ENCODE measurements at regions not wholly inside any gene's neighbourhood (a gene's known extent, or its start where the extent isn't known, plus 50 kb on each side); places are given as distances from the start of the nearest gene placed in this dataset.

GRCh38 chr6:144820270-144820669 is 535.1 kb downstream of the UTRN start:
- POLR2A ChIA-PET: no interaction called here
- no peak for DNase-seq (ENCODE audit: extremely low spot score)

GRCh38 chr6:144823131-144823530 is 538.0 kb downstream of the UTRN start:
- ChIA-PET POLR2A (no interaction called here), CTCF (no interaction called here)
- no peak for DNase-seq (ENCODE audit: extremely low spot score)
- TF ChIP-seq L3MBTL2 (conservative IDR thresholded peaks at IDR 0.05): no peak
- no peak for TF ChIP-seq SUZ12 (IDR thresholded peaks at IDR 0.05)
- TF ChIP-seq HDGF (IDR thresholded peaks at IDR 0.05; ENCODE audit: borderline replicate concordance): no peak
- no peak for TF ChIP-seq CTBP1 (IDR thresholded peaks at IDR 0.05; ENCODE audit: borderline replicate concordance)
- no peak for TF ChIP-seq BHLHE40 (IDR thresholded peaks at IDR 0.05; ENCODE audit: borderline replicate concordance)
- no peak for TF ChIP-seq FOXK2 (IDR thresholded peaks at IDR 0.05)
- TF ChIP-seq PKNOX1 (IDR thresholded peaks at IDR 0.05): no peak
- no peak for TF ChIP-seq NFRKB (IDR thresholded peaks at IDR 0.05)
- TF ChIP-seq TARDBP (IDR thresholded peaks at IDR 0.05): no peak
- TF ChIP-seq ELF4 (IDR thresholded peaks at IDR 0.05): no peak
- TF ChIP-seq FOXA1 (IDR thresholded peaks at IDR 0.05): no peak

More at GRCh38 chr6:144820270-144820669, 535.1 kb downstream of the UTRN start:
- TF ChIP-seq SUZ12 (IDR thresholded peaks at IDR 0.05): no peak
- no peak for TF ChIP-seq BHLHE40 (IDR thresholded peaks at IDR 0.05; ENCODE audit: borderline replicate concordance)
- no peak for TF ChIP-seq NFRKB (IDR thresholded peaks at IDR 0.05)
- TF ChIP-seq PKNOX1 (IDR thresholded peaks at IDR 0.05): no peak
- no peak for TF ChIP-seq L3MBTL2 (conservative IDR thresholded peaks at IDR 0.05)
- no peak for TF ChIP-seq FOXK2 (IDR thresholded peaks at IDR 0.05)
- TF ChIP-seq ELF4 (IDR thresholded peaks at IDR 0.05): no peak
- TF ChIP-seq LEF1 (IDR thresholded peaks at IDR 0.05; ENCODE audit: borderline replicate concordance): no peak
- no peak for TF ChIP-seq CTBP1 (IDR thresholded peaks at IDR 0.05; ENCODE audit: borderline replicate concordance)
- TF ChIP-seq ARNT (IDR thresholded peaks at IDR 0.05): no peak
- TF ChIP-seq HDGF (IDR thresholded peaks at IDR 0.05; ENCODE audit: borderline replicate concordance): no peak
- TF ChIP-seq ZNF384 (IDR thresholded peaks at IDR 0.05): no peak
- no peak for TF ChIP-seq FOXM1 (IDR thresholded peaks at IDR 0.05; ENCODE audit: borderline replicate concordance)
- TF ChIP-seq TARDBP (IDR thresholded peaks at IDR 0.05): no peak
- no peak for TF ChIP-seq FOXA1 (IDR thresholded peaks at IDR 0.05)
- TF ChIP-seq SP1 (IDR thresholded peaks at IDR 0.05): no peak
- CTCF ChIA-PET: no interaction called here

GRCh38 chr6:144824018-144824417 is 538.9 kb downstream of the UTRN start:
- TF ChIP-seq HDGF (IDR thresholded peaks at IDR 0.05; ENCODE audit: borderline replicate concordance): no peak
- no peak for DNase-seq (ENCODE audit: extremely low spot score)
- POLR2A ChIA-PET: no interaction called here
- CTCF ChIA-PET: no interaction called here

GRCh38 chr6:144834426-144835038 is 549.4 kb downstream of the UTRN start:
- CTCF ChIA-PET: interaction anchor here (0.8 kb wide), 1 partner anchor 9 kb away, joined by 3 read pairs; no protein-coding TSS in a partner anchor
- TF ChIP-seq BHLHE40 (IDR thresholded peaks at IDR 0.05; ENCODE audit: borderline replicate concordance) (no peak), SP1 (IDR thresholded peaks at IDR 0.05) (no peak), HDGF (IDR thresholded peaks at IDR 0.05; ENCODE audit: borderline replicate concordance) (no peak), ARNT (IDR thresholded peaks at IDR 0.05) (no peak), ELF4 (IDR thresholded peaks at IDR 0.05) (no peak), FOXK2 (IDR thresholded peaks at IDR 0.05) (no peak), FOXM1 (IDR thresholded peaks at IDR 0.05; ENCODE audit: borderline replicate concordance) (no peak), NFRKB (IDR thresholded peaks at IDR 0.05) (no peak), ZNF384 (IDR thresholded peaks at IDR 0.05) (no peak), LEF1 (IDR thresholded peaks at IDR 0.05; ENCODE audit: borderline replicate concordance) (no peak), FOXA1 (IDR thresholded peaks at IDR 0.05) (no peak), CTBP1 (IDR thresholded peaks at IDR 0.05; ENCODE audit: borderline replicate concordance) (no peak), SUZ12 (IDR thresholded peaks at IDR 0.05) (no peak), TARDBP (IDR thresholded peaks at IDR 0.05) (no peak), L3MBTL2 (conservative IDR thresholded peaks at IDR 0.05) (no peak), PKNOX1 (IDR thresholded peaks at IDR 0.05) (no peak)
- DNase-seq (ENCODE audit: extremely low spot score): no peak
- POLR2A ChIA-PET: no interaction called here

GRCh38 chr6:144835322-144835973 is 550.3 kb downstream of the UTRN start:
- POLR2A ChIA-PET: no interaction called here
- CTCF ChIA-PET: no interaction called here
- TF ChIP-seq SP1 (IDR thresholded peaks at IDR 0.05): no peak
- TF ChIP-seq NFRKB (IDR thresholded peaks at IDR 0.05): no peak
- no peak for TF ChIP-seq FOXM1 (IDR thresholded peaks at IDR 0.05; ENCODE audit: borderline replicate concordance)
- TF ChIP-seq PKNOX1 (IDR thresholded peaks at IDR 0.05): no peak
- no peak for TF ChIP-seq CTBP1 (IDR thresholded peaks at IDR 0.05; ENCODE audit: borderline replicate concordance)
- no peak for TF ChIP-seq SUZ12 (IDR thresholded peaks at IDR 0.05)
- no peak for TF ChIP-seq L3MBTL2 (conservative IDR thresholded peaks at IDR 0.05)
- TF ChIP-seq TARDBP (IDR thresholded peaks at IDR 0.05): no peak
- TF ChIP-seq BHLHE40 (IDR thresholded peaks at IDR 0.05; ENCODE audit: borderline replicate concordance): no peak
- TF ChIP-seq FOXK2 (IDR thresholded peaks at IDR 0.05): no peak
- TF ChIP-seq FOXA1 (IDR thresholded peaks at IDR 0.05): no peak
- no peak for TF ChIP-seq ZNF384 (IDR thresholded peaks at IDR 0.05)
- no peak for TF ChIP-seq LEF1 (IDR thresholded peaks at IDR 0.05; ENCODE audit: borderline replicate concordance)
- TF ChIP-seq ELF4 (IDR thresholded peaks at IDR 0.05): no peak
- TF ChIP-seq HDGF (IDR thresholded peaks at IDR 0.05; ENCODE audit: borderline replicate concordance): no peak
- no peak for TF ChIP-seq ARNT (IDR thresholded peaks at IDR 0.05)
- no peak for DNase-seq (ENCODE audit: extremely low spot score)
